CD14-positive monocyte (primary cell): ENCODE measurements at regions not wholly inside any gene's neighbourhood (a gene's known extent, or its start where the extent isn't known, plus 50 kb on each side); places are given as distances from the start of the nearest gene placed in this dataset.

Experiments used
- DNase-seq, 3 donors: peaks; one replicate each; pipeline ENCODE4 v3.0.0-alpha.2; 2011 to 2022
- H2AFZ ChIP-seq: 2 replicates; pipeline ENCODE4 v1.6.0; 2012; ENCODE audit warnings: mild to moderate bottlenecking, low read depth, low read length, inconsistent platforms; ENCODE audit not compliant: insufficient read depth, poor library complexity, severe bottlenecking
- H3K27ac ChIP-seq, 2 donors: 1 replicate in 1 of 2; 2 replicates in 1 of 2; pipeline ENCODE4 v1.5.1; 2012 to 2013; ENCODE audit warnings: low read length in 2 of 2, control low read depth in 1 of 2, inconsistent platforms in 1 of 2, low read depth in 1 of 2, mild to moderate bottlenecking in 1 of 2
- H3K27me3 ChIP-seq, 2 donors: one replicate each; pipeline versions ENCODE4 v1.6.0 to v1.6.1; 2011 to 2013; ENCODE audit warnings: low read length in 2 of 2; ENCODE audit not compliant: control insufficient read depth in 2 of 2, insufficient read depth in 2 of 2
- H3K36me3 ChIP-seq, 2 donors: replicated peaks in 1 of 2; 1 replicate in 1 of 2; 2 replicates in 1 of 2; pipeline versions ENCODE4 v1.5.1 to v1.6.1; 2012 to 2013; ENCODE audit warnings: low read length in 2 of 2, control low read depth in 1 of 2, inconsistent platforms in 1 of 2, mild to moderate bottlenecking in 1 of 2; ENCODE audit not compliant: insufficient read depth in 2 of 2, control insufficient read depth in 1 of 2
- H3K4me1 ChIP-seq, 2 donors: 1 replicate in 1 of 2; 2 replicates in 1 of 2; pipeline versions ENCODE4 v1.5.1 to v1.6.1; 2012 to 2013; ENCODE audit warnings: low read length in 2 of 2, control low read depth in 1 of 2, inconsistent platforms in 1 of 2, mild to moderate bottlenecking in 1 of 2, moderate library complexity in 1 of 2; ENCODE audit not compliant: insufficient read depth in 2 of 2, control insufficient read depth in 1 of 2
- H3K4me2 ChIP-seq: replicated peaks from 2 replicates; pipeline ENCODE3; 2012; ENCODE audit warnings: low read length, moderate library complexity, mild to moderate bottlenecking; ENCODE audit not compliant: poor library complexity, severe bottlenecking; ENCODE audit errors: extremely low read depth
- H3K4me3 ChIP-seq, 3 experiments: fragments of 200-600 bp in 1 of 3; sonication (generic) in 1 of 3; replicated peaks in 1 of 3; 1 replicate in 2 of 3; 2 replicates in 1 of 3; pipeline ENCODE4 v1.5.1; 2011 to 2013; ENCODE audit warnings: low read length in 3 of 3, mild to moderate bottlenecking in 3 of 3, control low read depth in 2 of 3, low read depth in 2 of 3, inconsistent platforms in 1 of 3, moderate library complexity in 1 of 3
- H3K79me2 ChIP-seq: 2 replicates; pipeline ENCODE4 v1.6.0; 2012; ENCODE audit warnings: mild to moderate bottlenecking, control low read depth, inconsistent platforms, low read length, moderate library complexity; ENCODE audit not compliant: insufficient read depth
- H3K9ac ChIP-seq: 2 replicates; pipeline ENCODE4 v1.6.0; 2017; ENCODE audit warnings: low read length, mild to moderate bottlenecking; ENCODE audit not compliant: insufficient read depth, poor library complexity, severe bottlenecking
- H3K9me3 ChIP-seq, 2 donors: replicated peaks in 1 of 2; 1 replicate in 1 of 2; 2 replicates in 1 of 2; pipeline versions ENCODE4 v1.5.1 to v1.6.1; 2012 to 2013; ENCODE audit warnings: low read length in 2 of 2, control low read depth in 1 of 2; ENCODE audit not compliant: control insufficient read depth in 1 of 2, insufficient read depth in 1 of 2
- H4K20me1 ChIP-seq: 2 replicates; pipeline ENCODE4 v1.6.0; 2012; ENCODE audit warnings: mild to moderate bottlenecking, low read length, control low read depth, moderate library complexity; ENCODE audit not compliant: insufficient read depth
- H3K27ac Mint-ChIP-seq, 7 donors: one replicate each; pipeline ENCODE4 v1.8.0; 2020; ENCODE audit warnings: mild to moderate bottlenecking in 7 of 7, mixed read lengths in 7 of 7, moderate library complexity in 6 of 7, inconsistent platforms in 2 of 7
- H3K27me3 Mint-ChIP-seq, 3 donors: one replicate each; pipeline ENCODE4 v1.8.0; 2021 to 2022; ENCODE audit warnings: low read depth in 3 of 3, mild to moderate bottlenecking in 3 of 3, mixed read lengths in 3 of 3, moderate library complexity in 3 of 3, inconsistent platforms in 1 of 3
- H3K36me3 Mint-ChIP-seq, 2 donors: one replicate each; pipeline ENCODE4 v1.8.0; 2020; ENCODE audit warnings: mixed read lengths in 2 of 2, inconsistent platforms in 1 of 2, mild to moderate bottlenecking in 1 of 2
- H3K4me1 Mint-ChIP-seq: one replicate; pipeline ENCODE4 v1.8.0; 2020; ENCODE audit warnings: mild to moderate bottlenecking, mixed read lengths
- H3K4me3 Mint-ChIP-seq, 2 donors: one replicate each; pipeline ENCODE4 v1.8.0; 2020; ENCODE audit warnings: mild to moderate bottlenecking in 2 of 2, mixed read lengths in 2 of 2, moderate library complexity in 1 of 2
- H3K9me3 Mint-ChIP-seq, 7 donors: one replicate each; pipeline ENCODE4 v1.8.0; 2020 to 2022; ENCODE audit warnings: mixed read lengths in 7 of 7, mild to moderate bottlenecking in 6 of 7, moderate library complexity in 6 of 7, inconsistent platforms in 2 of 7
- CTCF ChIP-seq: fragments of 200-600 bp; IDR thresholded peaks from one replicate; pipeline ENCODE4 v1.8.0; 2022; ENCODE audit warnings: antibody characterized with exemption, mild to moderate bottlenecking
- WGBS: methylation state at CpG from one replicate; pipeline ENCODE4 v1.1.5; 2013; ENCODE audit warnings: missing lambda C conversion rate; ENCODE audit not compliant: insufficient coverage; 5-methylcytosine and 5-hydroxymethylcytosine counted together
- intact Hi-C, 2 donors: fragments of 100-400 bp; cut with micrococcal nuclease; formaldehyde crosslinking; loops; one replicate each; pipeline versions ENCODE4 v1.15.0 to v1.15.1; 2023

GRCh38 chr1:191969290-191969689, 189.0 kb upstream of the RGS18 start:
- WGBS = 94% methylated on average over 3 of the region's 5 CpGs
- H3K27ac Mint-ChIP-seq = no peak overlapping the region
- no peaks in the 10 kb centered on the region for H3K4me1 Mint-ChIP-seq
- intact Hi-C loops = no loop called here
- Histone ChIP-seq H3K9ac (no peak overlapping the region), H3K79me2 (no peaks in the 10 kb centered on the region), H3K36me3 (no peaks in the 10 kb centered on the region), H3K4me3 (no peak overlapping the region), H3K27me3 (no peaks in the 10 kb centered on the region), H4K20me1 (no peaks in the 10 kb centered on the region), H3K4me1 (no peaks in the 10 kb centered on the region), H3K4me2 (no peak overlapping the region), H3K9me3 (peaks cover 0 to 6% of the 10 kb centered on the region in 2 donors), H3K27ac (no peak overlapping the region), H2AFZ (no peak overlapping the region)
- no peaks in the 10 kb centered on the region for H3K36me3 Mint-ChIP-seq
- H3K4me3 Mint-ChIP-seq = no peak overlapping the region
- DNase-seq = no peak
- H3K9me3 Mint-ChIP-seq = peaks cover 0 to 11% (median 5%) of the 10 kb centered on the region in 7 donors
- no peaks in the 10 kb centered on the region for H3K27me3 Mint-ChIP-seq
- TF ChIP-seq CTCF = no peak

GRCh38 chr1:191970116-191970515, 188.1 kb upstream of the RGS18 start:
- no peak for DNase-seq
- no CpG with 5 or more reads among the region's 1 CpG for WGBS
- no peaks in the 10 kb centered on the region for H3K36me3 Mint-ChIP-seq

More at GRCh38 chr1:191970116-191970515, 188.1 kb upstream of the RGS18 start:
- Histone ChIP-seq H3K4me1 (no peaks in the 10 kb centered on the region), H3K9ac (no peak overlapping the region), H3K36me3 (no peaks in the 10 kb centered on the region), H3K4me2 (no peak overlapping the region), H3K4me3 (no peak overlapping the region), H3K9me3 (peaks cover 0 to 6% of the 10 kb centered on the region in 2 donors), H3K27me3 (no peaks in the 10 kb centered on the region), H3K27ac (no peak overlapping the region), H3K79me2 (no peaks in the 10 kb centered on the region), H2AFZ (no peak overlapping the region), H4K20me1 (no peaks in the 10 kb centered on the region)
- Mint-ChIP-seq H3K4me3 (no peak overlapping the region), H3K27me3 (no peaks in the 10 kb centered on the region), H3K27ac (no peak overlapping the region), H3K4me1 (no peaks in the 10 kb centered on the region), H3K9me3 (peaks cover 0 to 14% (median 8%) of the 10 kb centered on the region in 7 donors)
- intact Hi-C loops = no loop called here
- TF ChIP-seq CTCF = no peak
